Mammary epithelial cell (primary cell): ENCODE measurements at regions not wholly inside any gene's neighbourhood (a gene's known extent, or its start where the extent isn't known, plus 50 kb on each side); places are given as distances from the start of the nearest gene placed in this dataset.

Source experiments
- EZH2 ChIP-seq: IDR thresholded peaks from 2 replicates; pipeline ENCODE4 v1.6.1; 2012; ENCODE audit warnings: low read length, inconsistent platforms, borderline replicate concordance
- TF ChIP-seq, protein P1 (sequence below), 2 donors: IDR thresholded peaks in 1 of 2; conservative IDR thresholded peaks in 1 of 2; 2 replicates each; pipeline ENCODE4 v1.5.1; 2011 to 2012; ENCODE audit warnings: inconsistent platforms in 2 of 2, low read length in 2 of 2, mild to moderate bottlenecking in 2 of 2, control low read depth in 1 of 2, low read depth in 1 of 2; ENCODE audit not compliant: insufficient read depth in 1 of 2; ENCODE audit errors: extremely low read depth in 1 of 2

DNA sequence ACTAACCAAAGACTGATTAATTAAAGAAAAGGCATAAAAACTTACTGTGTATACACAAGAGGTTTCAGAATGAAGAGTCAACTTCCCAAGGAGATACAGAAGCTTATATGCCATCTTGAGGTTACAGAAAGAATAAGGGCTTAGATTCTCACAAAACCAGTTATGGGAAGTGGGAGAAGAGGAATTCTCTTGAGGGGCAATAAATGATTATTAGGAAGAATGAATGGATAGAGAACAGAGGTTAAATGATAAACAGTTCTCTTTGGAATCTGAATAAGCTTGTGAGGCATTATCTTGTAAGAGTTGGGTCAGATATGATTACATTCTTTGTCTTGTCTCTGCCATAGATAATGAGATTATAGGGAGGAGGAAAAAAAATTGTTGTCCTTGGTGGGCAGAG, 126.7 kb upstream of the SPATA16 start:
- TF ChIP-seq, protein P1, sequence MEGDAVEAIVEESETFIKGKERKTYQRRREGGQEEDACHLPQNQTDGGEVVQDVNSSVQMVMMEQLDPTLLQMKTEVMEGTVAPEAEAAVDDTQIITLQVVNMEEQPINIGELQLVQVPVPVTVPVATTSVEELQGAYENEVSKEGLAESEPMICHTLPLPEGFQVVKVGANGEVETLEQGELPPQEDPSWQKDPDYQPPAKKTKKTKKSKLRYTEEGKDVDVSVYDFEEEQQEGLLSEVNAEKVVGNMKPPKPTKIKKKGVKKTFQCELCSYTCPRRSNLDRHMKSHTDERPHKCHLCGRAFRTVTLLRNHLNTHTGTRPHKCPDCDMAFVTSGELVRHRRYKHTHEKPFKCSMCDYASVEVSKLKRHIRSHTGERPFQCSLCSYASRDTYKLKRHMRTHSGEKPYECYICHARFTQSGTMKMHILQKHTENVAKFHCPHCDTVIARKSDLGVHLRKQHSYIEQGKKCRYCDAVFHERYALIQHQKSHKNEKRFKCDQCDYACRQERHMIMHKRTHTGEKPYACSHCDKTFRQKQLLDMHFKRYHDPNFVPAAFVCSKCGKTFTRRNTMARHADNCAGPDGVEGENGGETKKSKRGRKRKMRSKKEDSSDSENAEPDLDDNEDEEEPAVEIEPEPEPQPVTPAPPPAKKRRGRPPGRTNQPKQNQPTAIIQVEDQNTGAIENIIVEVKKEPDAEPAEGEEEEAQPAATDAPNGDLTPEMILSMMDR (conservative IDR thresholded peaks at IDR 0.05 in 1 of 2, IDR thresholded peaks at IDR 0.05 in 1 of 2; ENCODE audit: extremely low read depth in 1 of 2, insufficient read depth in 1 of 2, low read depth in 1 of 2, low read length in 2 of 2): no peak
- no peak for TF ChIP-seq EZH2
